Body of pancreas (tissue), 4 donors: ENCODE measurements at regions not wholly inside any gene's neighbourhood (a gene's known extent, or its start where the extent isn't known, plus 50 kb on each side); places are given as distances from the start of the nearest gene placed in this dataset.

Experiments used
- CTCF ChIP-seq, 7 experiments: fragments of 450-650 bp in 4 of 7; fragments of 200-600 bp in 3 of 7; sonication (generic) in 3 of 7; IDR thresholded peaks; one replicate each; pipeline ENCODE4 v1.5.1; 2016 to 2019; ENCODE audit warnings: antibody characterized with exemption in 7 of 7
- POLR2A ChIP-seq, 3 donors: fragments of 450-650 bp; IDR thresholded peaks; one replicate each; pipeline ENCODE4 v1.6.1; 2016; ENCODE audit warnings: antibody characterized with exemption in 3 of 3, mild to moderate bottlenecking in 2 of 3

GRCh38 chr3:148583793-148584192 lies 113.9 kb upstream of the AGTR1 start:
- TF ChIP-seq CTCF (IDR thresholded peaks at IDR 0.05) (no peak), POLR2A (IDR thresholded peaks at IDR 0.05) (no peak)
